Astrocyte of the cerebellum (primary cell): ENCODE measurements at regions not wholly inside any gene's neighbourhood (a gene's known extent, or its start where the extent isn't known, plus 50 kb on each side); places are given as distances from the start of the nearest gene placed in this dataset.

Source experiments
- DNase-seq: peaks from one replicate; pipeline ENCODE4 v3.0.0-alpha.2; 2011; ENCODE audit warnings: low read depth
- H3K4me3 ChIP-seq: 2 replicates; pipeline ENCODE4 v1.5.1; 2011; ENCODE audit warnings: mild to moderate bottlenecking, low read depth, low read length, moderate library complexity
- CTCF ChIP-seq: IDR thresholded peaks from 2 replicates; pipeline ENCODE4 v1.5.1; 2012; ENCODE audit warnings: low read length, low read depth, moderate library complexity, mild to moderate bottlenecking; ENCODE audit errors: missing control alignments
- in situ Hi-C: cut with HindIII; loops from 2 replicates; pipeline ENCODE4 v1.10.0; 2017; ENCODE audit warnings: low sequenced_read_pairs

GRCh38 chr12:102690253-102690652 is 209.9 kb upstream of the IGF1 start:
- DNase-seq = no peak
- in situ Hi-C loops = no loop called here
- TF ChIP-seq CTCF = no peak
- H3K4me3 ChIP-seq = no peak overlapping the region

- no peak for TF ChIP-seq CTCF
- in situ Hi-C loops = no loop called here
- DNase-seq = no peak
- H3K4me3 ChIP-seq = no peak overlapping the region
These were observed 209.3 kb upstream of the IGF1 start for GRCh38 chr12:102689701-102690100.

GRCh38 chr12:102687523-102687922 is 207.2 kb upstream of the IGF1 start:
- no peak overlapping the region for H3K4me3 ChIP-seq
- in situ Hi-C loops = no loop called here
- TF ChIP-seq CTCF = no peak
- no peak for DNase-seq

- no peak overlapping the region for H3K4me3 ChIP-seq
- no peak for DNase-seq
- in situ Hi-C loops = no loop called here
- no peak for TF ChIP-seq CTCF
These were observed 205.5 kb upstream of the IGF1 start for GRCh38 chr12:102685841-102686240.

GRCh38 chr12:102685172-102685571 is 204.8 kb upstream of the IGF1 start:
- DNase-seq = no peak
- H3K4me3 ChIP-seq = no peak overlapping the region
- in situ Hi-C loops = no loop called here
- TF ChIP-seq CTCF = no peak

GRCh38 chr12:102682366-102683289 is 202.3 kb upstream of the IGF1 start:
- in situ Hi-C loops = no loop called here
- H3K4me3 ChIP-seq = no peak overlapping the region
- DNase-seq = no peak
- no peak for TF ChIP-seq CTCF
